ENCODE measurements at regions not wholly inside any gene's neighbourhood (a gene's known extent, or its start where the extent isn't known, plus 50 kb on each side); places are given as distances from the start of the nearest gene placed in this dataset.
A peak's percentile ranks its signal among the peaks of the same experiment; 100 is the strongest.

GRCh38 chr2:8281950-8282857 lies 399.7 kb upstream of the ID2 start:
- peak; percentile 38 for DNase-seq

GRCh38 chr2:8282858-8283252 lies 399.0 kb upstream of the ID2 start:
- peak; percentile 27 for DNase-seq

- no peak for DNase-seq
These were observed 396.8 kb upstream of the ID2 start for GRCh38 chr2:8285081-8285480.

GRCh38 chr2:8285898-8286297 lies 396.0 kb upstream of the ID2 start:
- no peak for DNase-seq

- DNase-seq, result no peak
These were observed 393.6 kb upstream of the ID2 start for GRCh38 chr2:8288206-8288605.

GRCh38 chr2:8289111-8289510 lies 392.7 kb upstream of the ID2 start:
- DNase-seq, result no peak

- no peak for DNase-seq
These were observed 391.0 kb upstream of the ID2 start for GRCh38 chr2:8290771-8291352.

GRCh38 chr2:8296306-8296705 lies 385.6 kb upstream of the ID2 start:
- no peak for DNase-seq

GRCh38 chr2:8297376-8298231 lies 384.3 kb upstream of the ID2 start:
- no peak for DNase-seq

GRCh38 chr2:8298783-8299182 lies 383.1 kb upstream of the ID2 start:
- no peak for DNase-seq

- DNase-seq, result no peak
These were observed 381.6 kb upstream of the ID2 start for GRCh38 chr2:8300216-8300615.

- no peak for DNase-seq
These were observed 381.0 kb upstream of the ID2 start for GRCh38 chr2:8300905-8301304.

GRCh38 chr2:8303322-8303832 lies 378.5 kb upstream of the ID2 start:
- DNase-seq, result peak; percentile 75

GRCh38 chr2:8304821-8305766 lies 376.8 kb upstream of the ID2 start:
- DNase-seq, result no peak

- no peak for DNase-seq
These were observed 375.1 kb upstream of the ID2 start for GRCh38 chr2:8306530-8307351.

- no peak for DNase-seq
These were observed 374.2 kb upstream of the ID2 start for GRCh38 chr2:8307606-8308180.

- DNase-seq, result no peak
These were observed 372.7 kb upstream of the ID2 start for GRCh38 chr2:8309131-8309530.

GRCh38 chr2:8310557-8311455 lies 371.1 kb upstream of the ID2 start:
- DNase-seq, result peak; percentile 54

- DNase-seq, result no peak
These were observed 369.6 kb upstream of the ID2 start for GRCh38 chr2:8312221-8312620.

Data from CD4-positive, alpha-beta T cell treated with Interleukin-10 for 1 hour (primary cell).